HG03095 (cell line): ENCODE measurements at regions not wholly inside any gene's neighbourhood (a gene's known extent, or its start where the extent isn't known, plus 50 kb on each side); places are given as distances from the start of the nearest gene placed in this dataset.
"Not testable (repeated sequence)": the region's sequence is repeated elsewhere in the genome, so short reads cannot be mapped to it uniquely, and the experiment has no call there.

Experiments used
- ATAC-seq: cut with Tn5 transposase; IDR thresholded peaks from one replicate; pipeline ENCODE4 v1.9.1; 2021; ENCODE audit warnings: moderate library complexity; ENCODE audit not compliant: unreplicated experiment

GRCh38 chr12:83537428-83538053 lies 850.8 kb downstream of the TMTC2 start:
- no peak for ATAC-seq

- ATAC-seq = no peak
These were observed 849.8 kb downstream of the TMTC2 start for GRCh38 chr12:83536496-83536895.

- no peak for ATAC-seq
These were observed 841.9 kb downstream of the TMTC2 start for GRCh38 chr12:83528571-83528970.

- ATAC-seq = no peak
These were observed 841.1 kb downstream of the TMTC2 start for GRCh38 chr12:83527810-83528209.

GRCh38 chr12:83515306-83516026 lies 828.8 kb downstream of the TMTC2 start:
- no peak for ATAC-seq

GRCh38 chr12:83514372-83514771 lies 827.7 kb downstream of the TMTC2 start:
- no peak for ATAC-seq

GRCh38 chr12:83506841-83507240 lies 820.1 kb downstream of the TMTC2 start:
- ATAC-seq = no peak

GRCh38 chr12:83505586-83505985 lies 818.9 kb downstream of the TMTC2 start:
- ATAC-seq = no peak

- not testable (repeated sequence) for ATAC-seq
These were observed 813.2 kb downstream of the TMTC2 start for GRCh38 chr12:83499894-83500293.

- no peak for ATAC-seq
These were observed 791.0 kb downstream of the TMTC2 start for GRCh38 chr12:83477696-83478095.

- ATAC-seq = no peak
These were observed 790.3 kb downstream of the TMTC2 start for GRCh38 chr12:83476695-83477690.

GRCh38 chr12:83476006-83476405 lies 789.3 kb downstream of the TMTC2 start:
- no peak for ATAC-seq

GRCh38 chr12:83474369-83474768 lies 787.7 kb downstream of the TMTC2 start:
- ATAC-seq = no peak

- ATAC-seq = peak; percentile 92
These were observed 786.8 kb downstream of the TMTC2 start for GRCh38 chr12:83473408-83474095.

GRCh38 chr12:83472772-83473171 lies 786.1 kb downstream of the TMTC2 start:
- ATAC-seq = no peak

GRCh38 chr12:83472350-83472749 lies 785.6 kb downstream of the TMTC2 start:
- ATAC-seq = no peak

- ATAC-seq = no peak
These were observed 784.6 kb downstream of the TMTC2 start for GRCh38 chr12:83471341-83471740.

- ATAC-seq = no peak
These were observed 784.0 kb downstream of the TMTC2 start for GRCh38 chr12:83470749-83471148.

- no peak for ATAC-seq
These were observed 782.5 kb downstream of the TMTC2 start for GRCh38 chr12:83468988-83469908.

GRCh38 chr12:83465632-83466031 lies 778.9 kb downstream of the TMTC2 start:
- no peak for ATAC-seq
